DND-41 (cell line): ENCODE measurements at regions not wholly inside any gene's neighbourhood (a gene's known extent, or its start where the extent isn't known, plus 50 kb on each side); places are given as distances from the start of the nearest gene placed in this dataset.

Experiments
- ATAC-seq: fragments of 200-7000 bp; cut with Tn5 transposase; 3 replicates; pipeline ENCODE4 v1.9.1; 2021; ENCODE audit warnings: low read depth; ENCODE audit not compliant: insufficient read depth
- DNase-seq: peaks from one replicate; pipeline ENCODE4 v3.0.0-alpha.2; 2020
- H2AFZ ChIP-seq: 2 replicates; pipeline ENCODE4 v1.6.0; 2012; ENCODE audit warnings: low read depth, low read length
- H3K27ac ChIP-seq: 2 replicates; pipeline ENCODE4 v1.5.1; 2012; ENCODE audit warnings: low read length, inconsistent platforms
- H3K27me3 ChIP-seq: fragments of 200-600 bp; sonication (generic); 2 replicates; pipeline ENCODE4 v1.6.0; 2012; ENCODE audit warnings: low read length, mild to moderate bottlenecking, inconsistent platforms; ENCODE audit not compliant: insufficient read depth, poor library complexity
- H3K36me3 ChIP-seq: 2 replicates; pipeline ENCODE4 v1.5.1; 2012; ENCODE audit warnings: low read length, inconsistent platforms; ENCODE audit not compliant: insufficient read depth
- H3K4me1 ChIP-seq: 2 replicates; pipeline ENCODE4 v1.5.1; 2012; ENCODE audit warnings: mild to moderate bottlenecking, low read length; ENCODE audit not compliant: insufficient read depth
- H3K4me2 ChIP-seq: 2 replicates; pipeline ENCODE4 v1.6.0; 2012; ENCODE audit warnings: mild to moderate bottlenecking, moderate library complexity, low read length, inconsistent platforms; ENCODE audit not compliant: insufficient read depth
- H3K4me3 ChIP-seq, 2 experiments: fragments of 200-600 bp in 1 of 2; shearing (Covaris generic) in 1 of 2; 2 replicates each; pipeline ENCODE4 v1.5.1; 2012 to 2016; ENCODE audit warnings: inconsistent platforms in 2 of 2, low read length in 2 of 2, mild to moderate bottlenecking in 2 of 2, low read depth in 1 of 2, moderate library complexity in 1 of 2
- H3K79me2 ChIP-seq: 2 replicates; pipeline ENCODE4 v1.6.0; 2012; ENCODE audit warnings: low read length, inconsistent platforms; ENCODE audit not compliant: insufficient read depth
- H3K9ac ChIP-seq: 2 replicates; pipeline ENCODE4 v1.6.0; 2012; ENCODE audit warnings: low read depth, mild to moderate bottlenecking, inconsistent platforms, low read length, moderate library complexity
- H3K9me3 ChIP-seq: 2 replicates; pipeline ENCODE4 v1.5.1; 2012; ENCODE audit warnings: low read length, moderate library complexity, mild to moderate bottlenecking, inconsistent platforms; ENCODE audit not compliant: insufficient read depth, severe bottlenecking
- H4K20me1 ChIP-seq: 2 replicates; pipeline ENCODE4 v1.6.0; 2012; ENCODE audit warnings: low read length; ENCODE audit not compliant: insufficient read depth
- EZH2 ChIP-seq: IDR thresholded peaks from 3 replicates; pipeline ENCODE4 v1.6.1; 2012; ENCODE audit warnings: borderline replicate concordance, low read depth, mild to moderate bottlenecking, moderate library complexity, low read length, inconsistent platforms; ENCODE audit not compliant: severe bottlenecking
- TF ChIP-seq, protein P1 (sequence below): IDR thresholded peaks from 2 replicates; pipeline ENCODE4 v1.5.1; 2012; ENCODE audit warnings: borderline replicate concordance, low read length, moderate library complexity, mild to moderate bottlenecking; ENCODE audit not compliant: poor library complexity, severe bottlenecking; ENCODE audit errors: extremely low read depth

DNA sequence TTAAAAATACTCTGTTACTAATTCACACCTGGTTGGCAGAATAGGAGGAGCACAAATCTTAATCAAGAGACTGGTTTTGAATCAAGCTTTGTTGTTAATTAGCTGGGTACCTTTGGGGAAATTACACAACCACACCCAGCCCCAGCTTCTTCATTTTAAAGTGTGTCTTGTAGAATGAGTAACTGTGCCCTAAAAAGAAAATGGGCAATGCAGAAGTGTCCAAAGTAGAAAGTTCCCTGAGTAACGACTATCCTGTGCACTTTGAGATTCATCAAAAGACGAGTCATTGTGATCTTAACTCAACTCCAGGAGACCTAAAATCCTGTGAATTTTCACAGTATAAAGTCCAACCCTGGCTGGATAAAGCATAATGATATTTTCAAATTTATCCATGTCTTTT is 792.3 kb upstream of the HS3ST1 start:
- Histone ChIP-seq H3K4me3 (no peak overlapping the region), H3K9me3 (no peaks in the 10 kb centered on the region), H4K20me1 (no peaks in the 10 kb centered on the region), H3K27ac (no peak overlapping the region), H3K4me1 (no peaks in the 10 kb centered on the region), H3K4me2 (no peak overlapping the region), H3K79me2 (no peaks in the 10 kb centered on the region), H3K9ac (no peak overlapping the region), H2AFZ (no peak overlapping the region), H3K27me3 (no peaks in the 10 kb centered on the region), H3K36me3 (no peaks in the 10 kb centered on the region)
- TF ChIP-seq, protein P1, sequence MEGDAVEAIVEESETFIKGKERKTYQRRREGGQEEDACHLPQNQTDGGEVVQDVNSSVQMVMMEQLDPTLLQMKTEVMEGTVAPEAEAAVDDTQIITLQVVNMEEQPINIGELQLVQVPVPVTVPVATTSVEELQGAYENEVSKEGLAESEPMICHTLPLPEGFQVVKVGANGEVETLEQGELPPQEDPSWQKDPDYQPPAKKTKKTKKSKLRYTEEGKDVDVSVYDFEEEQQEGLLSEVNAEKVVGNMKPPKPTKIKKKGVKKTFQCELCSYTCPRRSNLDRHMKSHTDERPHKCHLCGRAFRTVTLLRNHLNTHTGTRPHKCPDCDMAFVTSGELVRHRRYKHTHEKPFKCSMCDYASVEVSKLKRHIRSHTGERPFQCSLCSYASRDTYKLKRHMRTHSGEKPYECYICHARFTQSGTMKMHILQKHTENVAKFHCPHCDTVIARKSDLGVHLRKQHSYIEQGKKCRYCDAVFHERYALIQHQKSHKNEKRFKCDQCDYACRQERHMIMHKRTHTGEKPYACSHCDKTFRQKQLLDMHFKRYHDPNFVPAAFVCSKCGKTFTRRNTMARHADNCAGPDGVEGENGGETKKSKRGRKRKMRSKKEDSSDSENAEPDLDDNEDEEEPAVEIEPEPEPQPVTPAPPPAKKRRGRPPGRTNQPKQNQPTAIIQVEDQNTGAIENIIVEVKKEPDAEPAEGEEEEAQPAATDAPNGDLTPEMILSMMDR, result no peak
- no peak for TF ChIP-seq EZH2
- DNase-seq (no peak), ATAC-seq (no peak)

DNA sequence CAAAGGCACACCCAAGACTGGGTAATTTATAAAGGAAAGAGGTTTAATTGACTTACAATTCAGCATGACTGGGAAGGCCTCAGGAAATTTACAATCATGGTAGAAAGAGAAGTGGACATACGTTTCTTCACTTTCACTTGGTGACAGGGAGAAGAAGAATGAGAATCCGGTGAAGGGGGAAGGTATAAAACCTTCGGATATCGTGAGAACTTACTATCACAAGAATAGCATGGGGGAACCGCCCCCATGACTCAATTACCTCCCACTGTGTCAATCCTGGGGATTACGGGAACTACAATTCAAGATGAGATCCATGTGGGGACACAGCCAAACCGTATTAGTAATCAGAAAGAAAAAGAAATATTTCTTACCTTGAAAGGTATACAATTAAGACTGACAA is 782.9 kb upstream of the HS3ST1 start:
- ATAC-seq, result no peak

DNA sequence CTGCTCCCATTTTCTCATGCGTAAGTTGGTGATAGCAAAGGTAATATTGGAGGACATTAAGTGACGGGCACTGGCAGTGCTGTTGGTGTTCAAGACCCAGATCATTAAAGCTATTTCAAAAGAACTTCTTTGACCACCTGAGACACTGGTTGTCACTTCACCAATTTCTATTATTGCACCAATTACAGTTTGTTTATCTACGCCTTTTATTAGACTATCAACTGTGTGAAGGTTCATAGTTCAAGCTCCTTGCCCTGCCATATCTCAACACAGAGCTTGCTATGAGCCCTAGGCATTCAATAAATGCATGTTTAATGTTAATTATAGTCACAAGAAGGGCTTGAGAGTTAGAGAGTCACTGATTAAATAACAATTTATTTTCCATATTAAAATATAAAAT is 778.7 kb upstream of the HS3ST1 start:
- Histone ChIP-seq H3K9me3 (no peaks in the 10 kb centered on the region), H4K20me1 (no peaks in the 10 kb centered on the region), H3K27me3 (no peaks in the 10 kb centered on the region), H3K79me2 (no peaks in the 10 kb centered on the region), H2AFZ (no peak overlapping the region), H3K9ac (no peak overlapping the region), H3K4me1 (no peaks in the 10 kb centered on the region), H3K36me3 (no peaks in the 10 kb centered on the region), H3K4me2 (no peak overlapping the region), H3K27ac (no peak overlapping the region), H3K4me3 (no peak overlapping the region)
- DNase-seq, result no peak
- TF ChIP-seq, protein P1, result no peak
- no peak for TF ChIP-seq EZH2
- no peak for ATAC-seq

More for the DNA sequence above, 782.9 kb upstream of the HS3ST1 start:
- no peak for DNase-seq
- H3K9me3 ChIP-seq, result no peaks in the 10 kb centered on the region
- no peak overlapping the region for H2AFZ ChIP-seq
- H3K9ac ChIP-seq, result no peak overlapping the region
- H3K4me2 ChIP-seq, result no peak overlapping the region
- no peaks in the 10 kb centered on the region for H3K27me3 ChIP-seq
- no peak for TF ChIP-seq EZH2
- TF ChIP-seq, protein P1, result no peak
- no peaks in the 10 kb centered on the region for H3K4me1 ChIP-seq
- no peaks in the 10 kb centered on the region for H3K36me3 ChIP-seq
- no peaks in the 10 kb centered on the region for H3K79me2 ChIP-seq
- H3K27ac ChIP-seq, result no peak overlapping the region
- no peak overlapping the region for H3K4me3 ChIP-seq
- no peaks in the 10 kb centered on the region for H4K20me1 ChIP-seq

DNA sequence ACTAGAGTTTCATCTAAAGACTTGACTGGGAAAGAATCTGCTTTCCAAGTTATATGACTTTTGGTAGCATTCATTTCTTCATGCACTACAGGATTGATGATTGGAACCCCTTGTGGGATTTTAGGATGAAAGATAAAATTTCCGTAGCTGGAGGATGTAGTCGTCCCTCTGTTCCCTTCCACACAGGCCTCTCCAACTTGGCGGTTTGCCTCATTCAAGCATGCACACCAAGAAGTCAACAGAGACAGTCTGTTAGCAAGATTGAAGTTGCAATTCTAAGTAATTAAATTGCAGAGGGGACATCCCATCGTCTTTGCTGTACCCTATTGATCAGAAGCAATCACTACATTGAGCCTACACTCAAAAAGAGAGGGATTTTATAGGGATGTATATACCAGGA is 777.4 kb upstream of the HS3ST1 start:
- H3K4me3 ChIP-seq, result no peak overlapping the region
- H2AFZ ChIP-seq, result no peak overlapping the region
- DNase-seq (no peak), ATAC-seq (no peak)
- no peaks in the 10 kb centered on the region for H3K36me3 ChIP-seq
- H3K4me2 ChIP-seq, result no peak overlapping the region
- no peaks in the 10 kb centered on the region for H3K27me3 ChIP-seq
- no peaks in the 10 kb centered on the region for H3K4me1 ChIP-seq
- no peaks in the 10 kb centered on the region for H4K20me1 ChIP-seq
- H3K9ac ChIP-seq, result no peak overlapping the region
- H3K79me2 ChIP-seq, result no peaks in the 10 kb centered on the region
- no peak overlapping the region for H3K27ac ChIP-seq
- TF ChIP-seq EZH2, result no peak
- TF ChIP-seq, protein P1, result no peak
- no peaks in the 10 kb centered on the region for H3K9me3 ChIP-seq
